NCI-H2107 treated with DMSO at 0.1 percent for 48 hours (cell line): ENCODE measurements at regions not wholly inside any gene's neighbourhood (a gene's known extent, or its start where the extent isn't known, plus 50 kb on each side); places are given as distances from the start of the nearest gene placed in this dataset.
"Not testable (repeated sequence)": the region's sequence is repeated elsewhere in the genome, so short reads cannot be mapped to it uniquely, and the experiment has no call there.

Source experiments
- DNase-seq: peaks from one replicate; lab custom pipeline; 2025; ENCODE audit not compliant: unreplicated experiment; lab: John Stamatoyannopoulos, UW

- no peak for DNase-seq
Observed at GRCh38 chr4:116342143-116342542, 743.2 kb downstream of the TRAM1L1 start.

GRCh38 chr4:116332508-116332907 is 752.9 kb downstream of the TRAM1L1 start:
- DNase-seq: no peak

- DNase-seq: no peak
Observed at GRCh38 chr4:116328261-116328860, 757.0 kb downstream of the TRAM1L1 start.

- DNase-seq: no peak
Observed at GRCh38 chr4:116323606-116324005, 761.8 kb downstream of the TRAM1L1 start.

GRCh38 chr4:116321471-116321870 is 763.9 kb downstream of the TRAM1L1 start:
- DNase-seq: no peak

GRCh38 chr4:116320859-116321258 is 764.5 kb downstream of the TRAM1L1 start:
- DNase-seq: no peak

- no peak for DNase-seq
Observed at GRCh38 chr4:116303736-116304188, 781.6 kb downstream of the TRAM1L1 start.

GRCh38 chr4:116302990-116303735 is 782.2 kb downstream of the TRAM1L1 start:
- DNase-seq: no peak

- no peak for DNase-seq
Observed at GRCh38 chr4:116275006-116275405, 810.4 kb downstream of the TRAM1L1 start.

- no peak for DNase-seq
Observed at GRCh38 chr4:116272336-116272735, 813.0 kb downstream of the TRAM1L1 start.

GRCh38 chr4:116260931-116261330 is 824.4 kb downstream of the TRAM1L1 start:
- DNase-seq: not testable (repeated sequence)

- no peak for DNase-seq
Observed at GRCh38 chr4:116244771-116245170, 840.6 kb downstream of the TRAM1L1 start.

GRCh38 chr4:116243431-116243830 is 841.9 kb downstream of the TRAM1L1 start:
- no peak for DNase-seq

- no peak for DNase-seq
Observed at GRCh38 chr4:116233971-116234370, 851.4 kb downstream of the TRAM1L1 start.

GRCh38 chr4:116231999-116232398 is 853.4 kb downstream of the TRAM1L1 start:
- DNase-seq: not testable (repeated sequence)

- DNase-seq: no peak
Observed at GRCh38 chr4:116229420-116229819, 856.0 kb downstream of the TRAM1L1 start.

- no peak for DNase-seq
Observed at GRCh38 chr4:116223040-116223732, 862.2 kb downstream of the TRAM1L1 start.

GRCh38 chr4:116217781-116218180 is 867.6 kb downstream of the TRAM1L1 start:
- DNase-seq: no peak

- DNase-seq: no peak
Observed at GRCh38 chr4:116215622-116216021, 869.8 kb downstream of the TRAM1L1 start.

GRCh38 chr4:116202524-116202923 is 882.9 kb downstream of the TRAM1L1 start:
- no peak for DNase-seq

GRCh38 chr4:116197317-116197809 is 888.0 kb downstream of the TRAM1L1 start:
- DNase-seq: no peak

- DNase-seq: no peak
Observed at GRCh38 chr4:116183241-116183640, 902.1 kb downstream of the TRAM1L1 start.
